ENCODE measurements at regions not wholly inside any gene's neighbourhood (a gene's known extent, or its start where the extent isn't known, plus 50 kb on each side); places are given as distances from the start of the nearest gene placed in this dataset.

GRCh38 chr20:58600756-58601155, 50.3 kb upstream of the STX16 start:
- Mint-ChIP-seq H3K4me1 (ENCODE audit: low read depth) (no peaks in the 10 kb centered on the region), H3K4me3 (no peak overlapping the region), H3K27ac (no peak overlapping the region)

GRCh38 chr20:58599966-58600365, 51.1 kb upstream of the STX16 start:
- H3K4me1 Mint-ChIP-seq (ENCODE audit: low read depth), result no peaks in the 10 kb centered on the region
- no peaks in the 10 kb centered on the region for H3K27me3 Mint-ChIP-seq
- H3K4me3 Mint-ChIP-seq, result no peak overlapping the region
- H3K9me3 Mint-ChIP-seq, result no peaks in the 10 kb centered on the region
- H3K36me3 Mint-ChIP-seq (ENCODE audit: low read depth), result no peaks in the 10 kb centered on the region
- no peak overlapping the region for H3K27ac Mint-ChIP-seq

More at GRCh38 chr20:58600756-58601155, 50.3 kb upstream of the STX16 start:
- no peaks in the 10 kb centered on the region for H3K9me3 Mint-ChIP-seq
- H3K27me3 Mint-ChIP-seq, result no peaks in the 10 kb centered on the region
- no peaks in the 10 kb centered on the region for H3K36me3 Mint-ChIP-seq (ENCODE audit: low read depth)

DNA sequence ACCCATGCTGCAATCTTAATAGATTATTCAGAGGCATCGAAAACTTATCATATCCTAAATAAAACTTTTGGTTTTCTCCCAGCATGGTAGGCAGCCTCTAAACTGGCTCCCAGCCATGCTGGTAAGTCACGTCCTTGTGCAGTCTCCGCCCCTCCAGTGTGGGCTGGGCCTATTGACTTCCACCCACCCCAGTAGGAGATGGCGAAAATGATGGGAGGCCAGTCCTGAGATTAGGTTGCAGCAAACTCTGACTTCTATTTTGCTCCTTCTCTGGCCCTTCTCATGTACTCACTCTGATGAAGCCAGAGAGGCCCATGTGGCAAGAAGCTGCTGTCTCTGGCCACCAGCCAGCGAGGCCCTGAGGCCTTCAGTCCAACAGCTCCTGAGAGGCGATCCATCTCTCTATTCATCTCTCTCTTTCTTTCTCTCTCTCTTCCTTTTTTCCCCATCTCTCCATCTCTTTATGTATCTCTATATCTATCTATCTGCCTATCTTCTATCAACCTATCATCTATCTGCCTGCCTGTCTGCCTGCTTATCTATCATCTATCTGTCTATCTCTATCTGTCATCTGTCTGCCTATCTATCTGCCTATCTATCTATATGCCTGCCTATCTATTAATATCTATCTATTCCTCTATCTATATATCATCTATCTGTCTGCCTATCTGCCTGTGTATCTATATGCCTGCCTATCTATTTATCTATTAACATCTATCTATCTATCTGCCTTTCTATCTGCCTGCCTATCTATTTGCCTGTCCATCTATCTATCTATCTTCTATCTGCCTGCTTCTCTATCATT, 52.7 kb upstream of the STX16 start:
- Mint-ChIP-seq H3K27me3 (peaks cover 1% of the 10 kb centered on the region), H3K9me3 (no peaks in the 10 kb centered on the region), H3K27ac (no peak overlapping the region), H3K36me3 (ENCODE audit: low read depth) (no peaks in the 10 kb centered on the region), H3K4me3 (no peak overlapping the region), H3K4me1 (ENCODE audit: low read depth) (no peaks in the 10 kb centered on the region)

DNA sequence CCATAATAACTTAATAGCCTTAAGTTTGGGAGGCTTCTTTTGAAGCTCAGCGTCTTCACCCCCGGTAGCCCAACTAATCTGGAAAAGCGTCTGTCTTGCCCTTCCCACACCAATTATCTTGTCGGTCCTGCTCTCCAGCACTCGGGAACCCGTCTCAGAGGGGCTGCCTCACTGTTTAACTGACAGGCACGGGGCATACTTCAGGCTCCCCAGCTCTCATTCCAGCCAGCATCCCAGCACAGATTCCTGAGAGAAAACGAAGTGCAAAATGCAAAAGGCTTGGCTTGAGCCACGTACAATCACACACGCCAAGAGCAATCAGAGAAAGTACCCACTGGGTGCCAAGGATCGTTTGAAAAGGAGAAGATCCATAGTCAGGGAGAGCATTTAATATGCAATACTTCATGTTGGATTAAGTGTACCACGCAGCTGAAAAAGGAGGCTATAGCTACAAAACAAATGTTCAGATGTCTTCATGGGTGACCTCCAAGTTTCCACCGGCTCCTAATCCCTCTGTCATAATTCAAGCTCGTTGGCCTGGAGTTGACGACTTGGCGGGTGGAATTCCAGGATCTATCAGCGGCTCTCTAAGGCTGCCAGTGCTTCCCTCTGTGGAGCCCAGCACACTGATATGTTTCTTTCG, 53.7 kb upstream of the STX16 start:
- Mint-ChIP-seq H3K36me3 (ENCODE audit: low read depth) (no peaks in the 10 kb centered on the region), H3K9me3 (no peaks in the 10 kb centered on the region), H3K4me3 (no peak overlapping the region), H3K27ac (no peak overlapping the region), H3K4me1 (ENCODE audit: low read depth) (no peaks in the 10 kb centered on the region), H3K27me3 (peaks cover 4% of the 10 kb centered on the region)

- H3K9me3 Mint-ChIP-seq, result no peaks in the 10 kb centered on the region
- H3K27ac Mint-ChIP-seq, result no peak overlapping the region
- H3K36me3 Mint-ChIP-seq (ENCODE audit: low read depth), result no peaks in the 10 kb centered on the region
- peaks cover 4% of the 10 kb centered on the region for H3K27me3 Mint-ChIP-seq
- no peak overlapping the region for H3K4me3 Mint-ChIP-seq
- no peaks in the 10 kb centered on the region for H3K4me1 Mint-ChIP-seq (ENCODE audit: low read depth)
These were observed 54.3 kb upstream of the STX16 start for GRCh38 chr20:58596750-58597248.

DNA sequence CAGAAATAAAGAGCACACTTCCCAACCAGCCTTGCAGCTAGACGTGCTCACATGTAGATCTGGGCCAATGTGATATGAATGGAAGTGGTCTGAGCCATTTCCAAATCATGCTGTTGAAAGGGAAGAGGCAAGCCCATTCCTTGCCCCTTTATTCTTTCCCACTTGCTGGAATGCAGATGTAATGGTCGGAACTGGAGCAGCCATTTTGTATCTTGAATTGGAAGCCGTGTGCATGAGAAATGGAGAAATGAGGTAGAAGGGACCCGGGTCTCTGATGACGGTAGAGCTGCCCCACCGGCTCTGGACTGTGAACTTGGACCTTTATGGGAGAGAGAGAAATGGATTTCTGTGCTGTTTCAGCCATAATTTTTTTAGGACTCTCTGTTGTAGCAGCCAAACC, 54.8 kb upstream of the STX16 start:
- H3K27me3 Mint-ChIP-seq, result peaks cover 4% of the 10 kb centered on the region
- no peak overlapping the region for H3K27ac Mint-ChIP-seq
- no peak overlapping the region for H3K4me3 Mint-ChIP-seq
- no peaks in the 10 kb centered on the region for H3K9me3 Mint-ChIP-seq
- no peaks in the 10 kb centered on the region for H3K36me3 Mint-ChIP-seq (ENCODE audit: low read depth)
- no peaks in the 10 kb centered on the region for H3K4me1 Mint-ChIP-seq (ENCODE audit: low read depth)

- H3K4me3 Mint-ChIP-seq, result no peak overlapping the region
- H3K27me3 Mint-ChIP-seq, result peaks cover 4% of the 10 kb centered on the region
- H3K9me3 Mint-ChIP-seq, result no peaks in the 10 kb centered on the region
- no peaks in the 10 kb centered on the region for H3K4me1 Mint-ChIP-seq (ENCODE audit: low read depth)
- no peak overlapping the region for H3K27ac Mint-ChIP-seq
- H3K36me3 Mint-ChIP-seq (ENCODE audit: low read depth), result no peaks in the 10 kb centered on the region
These were observed 55.9 kb upstream of the STX16 start for GRCh38 chr20:58595167-58595566.

DNA sequence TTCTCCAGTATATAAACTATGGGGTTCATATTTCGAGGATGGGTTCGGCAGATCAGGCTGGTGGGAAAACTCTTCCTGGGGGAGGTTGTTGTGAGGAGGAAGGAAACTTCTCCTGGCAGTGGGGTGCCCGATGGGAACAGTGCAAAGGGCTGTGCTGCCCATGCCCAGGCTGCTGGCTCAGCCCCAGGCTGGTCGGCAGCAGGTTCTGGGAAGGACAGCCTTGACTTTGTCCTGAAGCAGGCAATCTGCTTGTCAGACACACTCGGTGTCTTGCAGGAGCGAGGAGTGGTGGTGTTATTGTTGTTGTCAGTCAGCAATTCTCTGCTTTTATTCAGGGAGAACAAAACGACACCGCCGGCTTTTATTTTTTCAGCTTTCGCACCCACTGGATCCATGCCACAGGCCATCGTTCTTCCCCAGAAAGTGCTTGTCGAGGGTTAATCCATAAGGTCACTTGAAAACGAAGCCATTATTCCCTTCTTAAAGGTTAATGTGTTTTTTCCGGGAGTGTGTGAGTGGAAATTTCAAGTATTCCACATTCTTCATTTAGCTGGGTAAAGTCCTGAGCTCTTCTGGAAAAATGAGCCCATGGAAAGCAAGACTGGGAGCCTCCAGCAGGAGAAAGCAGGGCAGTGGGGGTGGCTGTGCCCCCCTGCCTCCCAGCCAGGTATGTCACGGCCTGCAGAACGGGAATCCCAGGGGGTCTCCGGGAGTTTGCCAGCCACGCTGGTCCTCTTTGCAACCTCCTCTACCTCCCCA, 57.0 kb upstream of the STX16 start:
- Mint-ChIP-seq H3K27me3 (peaks cover 7% of the 10 kb centered on the region), H3K36me3 (ENCODE audit: low read depth) (no peaks in the 10 kb centered on the region), H3K9me3 (no peaks in the 10 kb centered on the region), H3K27ac (no peak overlapping the region), H3K4me1 (ENCODE audit: low read depth) (no peaks in the 10 kb centered on the region), H3K4me3 (no peak overlapping the region)

DNA sequence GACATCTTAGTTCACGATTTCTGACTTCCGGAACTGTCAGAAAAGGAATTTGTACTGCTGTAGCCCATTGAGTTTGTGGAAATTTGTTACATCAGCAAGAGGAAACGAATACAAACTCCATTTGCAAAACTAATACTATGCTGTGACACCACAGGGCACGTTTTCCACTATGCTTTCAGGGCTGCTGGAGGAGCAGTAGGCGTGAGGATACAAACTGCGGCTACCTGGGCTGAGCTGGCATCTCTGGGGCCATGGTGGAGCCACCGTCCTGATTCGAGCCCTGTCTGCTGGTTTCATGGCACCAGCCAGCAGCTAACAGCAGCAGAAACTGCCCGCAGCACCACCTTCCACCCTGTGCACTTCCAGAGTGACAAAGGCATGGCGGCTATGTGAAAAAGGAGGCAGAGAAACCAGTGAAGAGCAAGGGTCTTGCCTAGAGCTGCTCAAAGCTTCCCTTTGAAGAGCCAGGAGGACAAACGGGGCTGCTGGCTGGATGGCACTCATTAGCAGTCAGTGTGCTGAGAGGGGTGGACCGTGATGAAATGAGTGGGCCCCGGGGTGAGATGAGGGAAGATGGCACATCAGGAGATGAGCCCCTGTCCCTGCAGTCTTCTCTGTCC, 58.9 kb upstream of the STX16 start:
- H3K27ac Mint-ChIP-seq, result no peak overlapping the region
- peaks cover 12% of the 10 kb centered on the region for H3K27me3 Mint-ChIP-seq
- H3K36me3 Mint-ChIP-seq (ENCODE audit: low read depth), result no peaks in the 10 kb centered on the region
- no peaks in the 10 kb centered on the region for H3K4me1 Mint-ChIP-seq (ENCODE audit: low read depth)
- no peaks in the 10 kb centered on the region for H3K9me3 Mint-ChIP-seq
- no peak overlapping the region for H3K4me3 Mint-ChIP-seq

GRCh38 chr20:58590679-58591473, 60.2 kb upstream of the STX16 start:
- Mint-ChIP-seq H3K27me3 (peaks cover 14% of the 10 kb centered on the region), H3K36me3 (ENCODE audit: low read depth) (no peaks in the 10 kb centered on the region), H3K4me1 (ENCODE audit: low read depth) (no peaks in the 10 kb centered on the region), H3K9me3 (no peaks in the 10 kb centered on the region), H3K27ac (no peak overlapping the region), H3K4me3 (no peak overlapping the region)

GRCh38 chr20:58587467-58587866, 63.6 kb upstream of the STX16 start:
- Mint-ChIP-seq H3K4me1 (ENCODE audit: low read depth) (no peaks in the 10 kb centered on the region), H3K27ac (no peak overlapping the region), H3K36me3 (ENCODE audit: low read depth) (no peaks in the 10 kb centered on the region), H3K27me3 (peaks cover 10% of the 10 kb centered on the region), H3K4me3 (no peak overlapping the region), H3K9me3 (peaks cover 5% of the 10 kb centered on the region)

GRCh38 chr20:58586565-58587093, 64.5 kb upstream of the STX16 start:
- Mint-ChIP-seq H3K27me3 (peaks cover 10% of the 10 kb centered on the region), H3K4me1 (ENCODE audit: low read depth) (no peaks in the 10 kb centered on the region), H3K9me3 (peaks cover 5% of the 10 kb centered on the region), H3K4me3 (no peak overlapping the region), H3K36me3 (ENCODE audit: low read depth) (no peaks in the 10 kb centered on the region), H3K27ac (no peak overlapping the region)

DNA sequence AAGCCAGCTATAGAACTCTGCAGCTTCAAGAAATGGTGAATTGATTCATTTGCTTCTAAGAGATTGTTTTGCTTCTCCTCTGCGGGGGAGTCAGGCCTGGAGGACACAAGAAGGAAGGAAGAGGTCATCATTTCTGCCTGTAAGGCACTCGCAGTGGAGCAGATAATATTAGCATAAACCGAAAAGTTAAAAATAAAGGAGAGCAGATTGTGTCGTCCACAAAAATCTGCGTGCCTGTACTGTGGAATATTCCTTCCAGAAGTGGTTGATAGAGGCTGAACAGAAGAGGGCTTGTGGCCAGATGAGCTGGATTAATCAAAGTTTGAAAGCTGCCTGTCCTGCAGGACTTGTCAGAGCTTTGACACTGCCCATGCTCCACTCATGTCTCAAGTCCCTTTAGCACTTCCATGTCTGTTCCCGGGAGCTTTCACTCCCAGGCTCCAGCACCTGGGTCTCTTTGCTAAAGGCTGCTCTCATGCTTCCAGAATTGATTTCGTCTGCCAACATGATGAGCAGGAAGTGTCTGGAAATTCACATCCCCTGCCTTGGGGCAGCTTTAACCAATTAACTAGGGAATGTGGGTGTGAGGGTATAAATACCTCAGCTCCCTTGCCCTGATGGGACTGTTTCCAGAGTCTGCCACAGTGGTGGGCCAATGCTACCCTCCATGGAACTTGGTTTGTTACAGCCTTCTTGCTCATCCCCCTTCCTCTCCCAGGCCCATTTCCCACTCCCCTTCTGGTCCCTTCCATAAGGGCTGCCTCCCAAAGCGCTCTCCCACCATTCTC, 65.1 kb upstream of the STX16 start:
- peaks cover 5% of the 10 kb centered on the region for H3K9me3 Mint-ChIP-seq
- H3K4me3 Mint-ChIP-seq, result no peak overlapping the region
- no peaks in the 10 kb centered on the region for H3K36me3 Mint-ChIP-seq (ENCODE audit: low read depth)
- H3K27me3 Mint-ChIP-seq, result peaks cover 10% of the 10 kb centered on the region
- H3K4me1 Mint-ChIP-seq (ENCODE audit: low read depth), result no peaks in the 10 kb centered on the region
- H3K27ac Mint-ChIP-seq, result no peak overlapping the region
